ENCODE measurements at regions not wholly inside any gene's neighbourhood (a gene's known extent, or its start where the extent isn't known, plus 50 kb on each side); places are given as distances from the start of the nearest gene placed in this dataset.
"Not testable (repeated sequence)": the region's sequence is repeated elsewhere in the genome, so short reads cannot be mapped to it uniquely, and the experiment has no call there.

- Mint-ChIP-seq H3K27me3 (peaks cover 23% of the 10 kb centered on the region), H3K9me3 (no peaks in the 10 kb centered on the region), H3K4me3 (no peak overlapping the region), H3K27ac (no peak overlapping the region), H3K36me3 (ENCODE audit: low read depth) (no peaks in the 10 kb centered on the region), H3K4me1 (ENCODE audit: low read depth) (no peaks in the 10 kb centered on the region)
Observed at GRCh38 chr14:95769976-95770375, 56.1 kb upstream of the TCL1A start.

- not testable (repeated sequence) for H3K4me1 Mint-ChIP-seq (ENCODE audit: low read depth); H3K27ac Mint-ChIP-seq; H3K36me3 Mint-ChIP-seq (ENCODE audit: low read depth); H3K4me3 Mint-ChIP-seq; H3K9me3 Mint-ChIP-seq
- H3K27me3 Mint-ChIP-seq = peaks cover 23% of the 10 kb centered on the region
Observed at GRCh38 chr14:95769431-95769830, 55.5 kb upstream of the TCL1A start.

GRCh38 chr14:95765051-95765450 is 51.1 kb upstream of the TCL1A start:
- Mint-ChIP-seq H3K27me3 (peaks cover 19% of the 10 kb centered on the region), H3K36me3 (ENCODE audit: low read depth) (no peaks in the 10 kb centered on the region), H3K9me3 (no peaks in the 10 kb centered on the region), H3K27ac (no peak overlapping the region), H3K4me3 (no peak overlapping the region), H3K4me1 (ENCODE audit: low read depth) (no peaks in the 10 kb centered on the region)

GRCh38 chr14:95763875-95764274 is 50.0 kb upstream of the TCL1A start:
- no peaks in the 10 kb centered on the region for H3K9me3 Mint-ChIP-seq
- H3K27me3 Mint-ChIP-seq = peaks cover 21% of the 10 kb centered on the region
- no peaks in the 10 kb centered on the region for H3K36me3 Mint-ChIP-seq (ENCODE audit: low read depth)
- no peak overlapping the region for H3K27ac Mint-ChIP-seq
- H3K4me3 Mint-ChIP-seq = no peak overlapping the region
- H3K4me1 Mint-ChIP-seq (ENCODE audit: low read depth) = no peaks in the 10 kb centered on the region

All from stimulated activated naive CD8-positive, alpha-beta T cell treated with anti-CD3 and anti-CD28 coated beads, Interleukin-15, Interleukin-2, amounts not matched to agents 100 ng/mL and 50 ng/mL, for 24 hours (primary cell).